22Rv1 (cell line): ENCODE measurements at regions not wholly inside any gene's neighbourhood (a gene's known extent, or its start where the extent isn't known, plus 50 kb on each side); places are given as distances from the start of the nearest gene placed in this dataset.

Experiments
- H3K27ac ChIP-seq: fragments of 450-650 bp; 2 replicates; pipeline ENCODE4 v1.5.1; 2017
- CTCF ChIP-seq: fragments of 450-650 bp; IDR thresholded peaks from 2 replicates; pipeline ENCODE4 v1.5.1; 2017; ENCODE audit warnings: mild to moderate bottlenecking
- ZFX ChIP-seq: fragments of 450-650 bp; IDR thresholded peaks from 2 replicates; pipeline ENCODE4 v1.6.1; 2017; ENCODE audit warnings: antibody characterized with exemption, borderline replicate concordance

GRCh38 chr3:191768421-191768820 is 307.5 kb downstream of the PYDC2 start:
- 0 out of 2 replicates have a peak, but pooled peaks have one; percentile 18 for TF ChIP-seq CTCF
- TF ChIP-seq ZFX = no peak

GRCh38 chr3:191770541-191770940 is 309.6 kb downstream of the PYDC2 start:
- H3K27ac ChIP-seq = no peak overlapping the region
- no peak for TF ChIP-seq ZFX
- TF ChIP-seq CTCF = no peak

More at GRCh38 chr3:191768421-191768820, 307.5 kb downstream of the PYDC2 start:
- H3K27ac ChIP-seq = no peak overlapping the region

GRCh38 chr3:191774485-191774884 is 313.5 kb downstream of the PYDC2 start:
- H3K27ac ChIP-seq = no peak overlapping the region
- TF ChIP-seq CTCF (no peak), ZFX (no peak)

GRCh38 chr3:191775451-191776233 is 314.7 kb downstream of the PYDC2 start:
- H3K27ac ChIP-seq = no peak overlapping the region
- TF ChIP-seq CTCF (no peak), ZFX (no peak)

GRCh38 chr3:191781044-191781443 is 320.1 kb downstream of the PYDC2 start:
- TF ChIP-seq ZFX (no peak), CTCF (no peak)
- no peak overlapping the region for H3K27ac ChIP-seq

- no peak overlapping the region for H3K27ac ChIP-seq
- TF ChIP-seq ZFX (no peak), CTCF (no peak)
These were observed 322.1 kb downstream of the PYDC2 start for GRCh38 chr3:191783024-191783423.

- H3K27ac ChIP-seq = no peak overlapping the region
- TF ChIP-seq CTCF = no peak
- TF ChIP-seq ZFX = no peak
These were observed 330.0 kb downstream of the PYDC2 start for GRCh38 chr3:191790934-191791333.
